GM12865 (cell line): ENCODE measurements at regions not wholly inside any gene's neighbourhood (a gene's known extent, or its start where the extent isn't known, plus 50 kb on each side); places are given as distances from the start of the nearest gene placed in this dataset.

Experiments
- DNase-seq: peaks from one replicate; pipeline ENCODE4 v3.0.0; 2010; ENCODE audit warnings: low read depth
- H3K4me3 ChIP-seq: 2 replicates; pipeline ENCODE4 v1.5.1; 2011; ENCODE audit warnings: mild to moderate bottlenecking, low read depth, low read length, control low read depth
- TF ChIP-seq, protein P1 (sequence below): IDR thresholded peaks from 2 replicates; pipeline ENCODE4 v1.5.1; 2011; ENCODE audit warnings: low read length, control low read depth, low read depth, inconsistent platforms; ENCODE audit not compliant: insufficient read depth; ENCODE audit errors: missing control alignments

DNA sequence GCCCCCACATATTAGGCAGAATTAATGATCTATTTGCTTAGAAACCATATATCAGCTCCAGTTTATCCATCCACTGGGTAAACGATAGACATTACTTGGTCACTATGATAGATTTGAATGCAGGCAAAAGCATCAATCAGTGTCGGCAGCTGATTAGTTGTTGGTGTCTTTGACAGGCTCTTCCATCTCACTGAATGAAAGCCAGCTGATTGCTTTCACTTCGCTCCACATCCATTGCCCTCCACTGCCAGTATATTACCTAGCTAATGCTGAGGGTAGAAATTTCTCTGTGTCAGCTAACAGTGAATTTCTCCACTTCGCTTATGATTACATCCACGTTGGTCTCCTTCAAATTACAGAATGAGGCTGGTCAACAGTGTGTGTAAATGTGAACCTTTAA, 821.3 kb upstream of the TYRP1 start:
- no peak overlapping the region for H3K4me3 ChIP-seq
- DNase-seq = no peak
- TF ChIP-seq, protein P1, sequence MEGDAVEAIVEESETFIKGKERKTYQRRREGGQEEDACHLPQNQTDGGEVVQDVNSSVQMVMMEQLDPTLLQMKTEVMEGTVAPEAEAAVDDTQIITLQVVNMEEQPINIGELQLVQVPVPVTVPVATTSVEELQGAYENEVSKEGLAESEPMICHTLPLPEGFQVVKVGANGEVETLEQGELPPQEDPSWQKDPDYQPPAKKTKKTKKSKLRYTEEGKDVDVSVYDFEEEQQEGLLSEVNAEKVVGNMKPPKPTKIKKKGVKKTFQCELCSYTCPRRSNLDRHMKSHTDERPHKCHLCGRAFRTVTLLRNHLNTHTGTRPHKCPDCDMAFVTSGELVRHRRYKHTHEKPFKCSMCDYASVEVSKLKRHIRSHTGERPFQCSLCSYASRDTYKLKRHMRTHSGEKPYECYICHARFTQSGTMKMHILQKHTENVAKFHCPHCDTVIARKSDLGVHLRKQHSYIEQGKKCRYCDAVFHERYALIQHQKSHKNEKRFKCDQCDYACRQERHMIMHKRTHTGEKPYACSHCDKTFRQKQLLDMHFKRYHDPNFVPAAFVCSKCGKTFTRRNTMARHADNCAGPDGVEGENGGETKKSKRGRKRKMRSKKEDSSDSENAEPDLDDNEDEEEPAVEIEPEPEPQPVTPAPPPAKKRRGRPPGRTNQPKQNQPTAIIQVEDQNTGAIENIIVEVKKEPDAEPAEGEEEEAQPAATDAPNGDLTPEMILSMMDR = no peak

DNA sequence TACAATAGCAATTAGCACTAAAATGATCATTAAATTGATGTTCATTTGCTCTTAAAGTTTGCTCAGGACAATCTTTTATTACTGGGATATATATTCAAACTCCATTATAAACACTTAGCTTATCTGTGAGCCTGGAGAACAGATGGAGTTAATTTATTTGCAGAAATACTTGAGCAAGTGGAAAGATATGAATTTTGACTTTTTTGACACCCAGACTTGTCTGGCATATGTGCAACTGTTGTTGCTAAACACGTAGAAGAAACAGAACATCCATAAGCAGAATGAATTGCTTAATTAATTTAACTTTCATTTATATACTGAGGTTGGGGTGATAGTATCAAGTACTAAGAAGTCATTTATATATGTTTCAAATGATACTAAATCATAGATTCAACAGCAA, 820.7 kb upstream of the TYRP1 start:
- DNase-seq = no peak
- TF ChIP-seq, protein P1 = no peak
- H3K4me3 ChIP-seq = no peak overlapping the region

DNA sequence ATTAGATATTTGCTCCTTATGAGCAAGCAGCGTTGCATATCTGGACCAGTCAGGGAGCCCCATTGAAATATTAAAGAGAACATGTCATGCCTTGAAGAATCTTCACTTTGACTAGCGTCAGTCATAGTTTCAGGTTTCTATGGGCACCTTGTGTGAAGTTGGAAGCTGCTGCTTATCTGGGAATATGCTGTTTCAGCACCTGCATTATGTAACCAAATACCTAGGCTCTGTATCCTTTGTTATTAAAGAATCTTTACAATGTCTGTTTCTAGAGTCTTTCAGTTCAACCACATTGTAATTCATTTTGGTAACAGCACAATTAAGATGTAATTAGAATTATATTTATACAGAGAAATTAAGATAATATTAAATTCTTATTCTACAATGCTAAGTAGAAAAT, 818.8 kb upstream of the TYRP1 start:
- TF ChIP-seq, protein P1 = no peak
- H3K4me3 ChIP-seq = no peak overlapping the region
- no peak for DNase-seq

DNA sequence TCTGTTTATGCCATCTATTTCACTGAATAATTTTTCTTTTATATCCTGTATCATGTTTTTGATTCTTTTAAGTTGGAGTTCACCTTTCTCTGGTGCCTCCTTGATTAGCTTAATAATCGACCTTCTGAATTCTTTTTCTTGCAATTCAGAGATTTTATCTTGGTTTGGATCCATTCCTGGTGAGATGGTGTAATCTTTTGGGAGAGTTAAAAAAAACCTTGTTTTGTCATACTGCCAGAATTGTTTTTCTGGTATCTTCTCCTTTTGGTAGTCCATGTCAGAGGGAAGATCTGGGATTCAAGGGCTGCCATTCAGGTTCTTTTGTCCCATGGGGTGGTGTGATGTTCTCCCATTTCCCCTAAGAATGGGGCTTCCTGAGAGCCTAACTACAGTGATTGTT, 800.8 kb upstream of the TYRP1 start:
- no peak overlapping the region for H3K4me3 ChIP-seq
- DNase-seq = no peak
- TF ChIP-seq, protein P1 = no peak

DNA sequence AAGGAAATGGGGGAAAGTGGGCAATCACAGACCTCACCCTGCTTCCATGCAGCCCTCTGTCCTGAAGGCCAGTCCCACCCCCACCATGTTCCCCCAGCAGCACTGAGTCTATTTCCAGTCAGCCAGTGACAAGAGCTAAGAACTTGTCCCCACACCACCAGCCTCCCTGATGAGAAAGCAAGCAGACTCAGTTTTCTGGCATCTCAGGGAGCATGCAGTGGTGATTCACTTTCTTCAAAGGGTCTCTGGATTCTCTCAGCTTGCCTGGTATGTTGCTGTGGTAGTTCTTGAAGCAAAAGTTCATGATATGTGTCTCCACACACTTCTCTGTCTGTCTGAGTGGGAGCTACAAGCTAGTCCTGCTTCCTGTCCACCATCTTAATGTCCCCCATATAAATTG, 799.9 kb upstream of the TYRP1 start:
- TF ChIP-seq, protein P1 = no peak
- no peak for DNase-seq
- H3K4me3 ChIP-seq = no peak overlapping the region

DNA sequence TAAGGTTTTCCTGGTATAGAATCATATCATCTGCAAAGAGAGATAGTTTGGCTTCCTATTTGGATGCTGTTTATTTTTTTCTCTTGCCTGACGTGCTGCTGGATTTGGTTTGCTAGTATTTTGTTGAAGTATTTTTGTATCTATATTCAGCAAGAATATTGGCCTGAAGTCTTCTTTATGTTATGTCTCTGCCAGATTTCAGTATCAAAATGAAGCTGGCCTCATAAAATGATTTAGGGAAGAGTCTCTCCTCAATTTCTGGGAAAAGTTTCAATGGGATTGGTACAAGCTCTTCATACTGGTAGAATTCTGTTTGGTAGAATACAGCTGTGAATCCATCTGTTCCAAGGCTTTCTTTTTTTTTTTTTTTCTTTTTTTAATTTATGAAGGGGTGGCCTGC, 799.0 kb upstream of the TYRP1 start:
- no peak overlapping the region for H3K4me3 ChIP-seq
- DNase-seq = no peak
- TF ChIP-seq, protein P1 = no peak

DNA sequence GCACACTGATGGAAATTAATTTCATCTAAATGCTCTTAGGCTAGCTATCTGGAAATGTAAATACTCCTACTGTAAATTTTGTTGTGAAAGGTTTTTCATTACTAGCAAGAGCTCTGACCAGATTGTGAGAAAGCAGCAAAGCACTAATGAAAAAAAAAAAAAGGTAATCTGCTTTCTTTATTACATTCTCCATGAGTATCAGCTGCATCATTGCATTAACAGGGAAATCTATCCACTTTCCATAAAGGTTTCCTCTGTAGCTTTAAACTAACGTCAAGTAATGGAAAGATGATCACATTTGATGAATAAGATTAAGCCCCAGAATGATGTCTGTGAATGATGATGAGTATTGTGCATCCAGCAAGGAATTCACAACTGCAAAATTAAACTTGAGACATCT, 790.6 kb upstream of the TYRP1 start:
- DNase-seq = no peak
- no peak overlapping the region for H3K4me3 ChIP-seq
- TF ChIP-seq, protein P1 = no peak
